IPS-15b (cell line): ENCODE measurements at regions not wholly inside any gene's neighbourhood (a gene's known extent, or its start where the extent isn't known, plus 50 kb on each side); places are given as distances from the start of the nearest gene placed in this dataset.
"Not testable (repeated sequence)": the region's sequence is repeated elsewhere in the genome, so short reads cannot be mapped to it uniquely, and the experiment has no call there.

Experiments
- H3K27me3 ChIP-seq: one replicate; pipeline ENCODE4 v1.6.1; 2013; ENCODE audit warnings: low read length; ENCODE audit not compliant: control insufficient read depth, insufficient read depth
- H3K36me3 ChIP-seq: one replicate; pipeline ENCODE4 v1.6.1; 2013; ENCODE audit warnings: low read length; ENCODE audit not compliant: control insufficient read depth, insufficient read depth
- H3K4me1 ChIP-seq: one replicate; pipeline ENCODE4 v1.6.1; 2013; ENCODE audit warnings: mild to moderate bottlenecking, low read length; ENCODE audit not compliant: control insufficient read depth, insufficient read depth
- H3K4me3 ChIP-seq: one replicate; pipeline ENCODE4 v1.5.1; 2013; ENCODE audit warnings: low read depth, low read length
- H3K9ac ChIP-seq: one replicate; pipeline ENCODE4 v1.6.1; 2013; ENCODE audit warnings: low read depth, mild to moderate bottlenecking, low read length
- H3K9me3 ChIP-seq: one replicate; pipeline ENCODE4 v1.6.1; 2013; ENCODE audit warnings: mild to moderate bottlenecking, low read length; ENCODE audit not compliant: control insufficient read depth, insufficient read depth

DNA sequence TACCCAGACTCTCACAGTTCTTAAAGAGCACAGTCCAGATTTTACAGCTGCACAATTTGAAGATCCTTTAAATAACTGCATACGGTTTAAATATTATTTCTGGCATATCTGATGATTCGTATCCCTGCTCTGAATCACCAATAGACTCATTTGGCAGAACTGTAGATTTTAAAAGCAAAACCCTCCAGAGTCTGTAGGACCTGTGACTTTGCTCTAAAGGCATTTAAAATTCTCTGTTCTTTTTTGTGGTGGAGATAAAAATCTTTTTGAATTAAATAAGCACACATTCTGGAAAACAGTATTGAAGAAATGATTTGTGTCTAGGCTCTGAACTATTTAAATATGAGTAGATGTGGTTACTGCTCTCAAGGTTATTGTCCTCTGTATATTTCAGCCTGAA, 246.2 kb upstream of the PITX2 start:
- no peaks in the 10 kb centered on the region for H3K4me1 ChIP-seq
- H3K4me3 ChIP-seq: no peak overlapping the region

DNA sequence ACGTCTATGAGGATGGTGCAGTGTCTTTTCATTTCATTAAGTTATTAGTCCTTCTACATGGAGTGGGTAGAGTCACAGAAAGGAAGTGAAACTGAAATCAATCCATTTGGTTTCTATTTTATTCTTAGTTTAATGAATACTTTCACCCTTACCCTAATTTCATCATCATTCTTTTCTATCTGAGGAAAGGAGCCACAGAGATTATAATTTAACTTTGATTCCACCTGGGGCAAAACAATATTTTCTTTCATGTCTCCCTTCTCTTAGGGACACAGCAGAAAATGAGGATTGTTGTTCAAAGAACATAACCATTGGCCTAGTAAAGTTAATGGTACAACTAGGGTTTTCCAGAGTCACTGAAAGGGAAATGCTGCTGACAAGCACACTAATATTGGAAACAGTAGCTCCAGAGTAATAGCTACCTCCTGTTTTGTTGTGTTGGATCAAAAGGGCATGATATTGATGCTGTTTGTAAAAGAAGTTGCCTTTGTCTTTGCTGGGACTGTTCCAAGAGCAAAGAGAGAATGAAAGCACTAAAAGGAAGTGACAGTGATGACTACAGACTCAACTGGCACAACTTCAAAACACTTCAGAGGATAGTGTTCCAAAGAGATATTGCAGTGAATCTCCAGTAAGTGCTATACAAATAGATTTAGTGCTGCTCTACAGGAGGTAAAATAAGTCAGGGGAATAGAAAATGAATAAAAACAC, 247.1 kb upstream of the PITX2 start:
- no peak overlapping the region for H3K9ac ChIP-seq
- H3K27me3 ChIP-seq: no peaks in the 10 kb centered on the region
- no peak overlapping the region for H3K4me3 ChIP-seq
- H3K36me3 ChIP-seq: no peaks in the 10 kb centered on the region
- no peaks in the 10 kb centered on the region for H3K9me3 ChIP-seq
- H3K4me1 ChIP-seq: no peaks in the 10 kb centered on the region

More for the DNA sequence above, 246.2 kb upstream of the PITX2 start:
- Histone ChIP-seq H3K9ac (no peak overlapping the region), H3K27me3 (no peaks in the 10 kb centered on the region), H3K36me3 (no peaks in the 10 kb centered on the region), H3K9me3 (no peaks in the 10 kb centered on the region)

DNA sequence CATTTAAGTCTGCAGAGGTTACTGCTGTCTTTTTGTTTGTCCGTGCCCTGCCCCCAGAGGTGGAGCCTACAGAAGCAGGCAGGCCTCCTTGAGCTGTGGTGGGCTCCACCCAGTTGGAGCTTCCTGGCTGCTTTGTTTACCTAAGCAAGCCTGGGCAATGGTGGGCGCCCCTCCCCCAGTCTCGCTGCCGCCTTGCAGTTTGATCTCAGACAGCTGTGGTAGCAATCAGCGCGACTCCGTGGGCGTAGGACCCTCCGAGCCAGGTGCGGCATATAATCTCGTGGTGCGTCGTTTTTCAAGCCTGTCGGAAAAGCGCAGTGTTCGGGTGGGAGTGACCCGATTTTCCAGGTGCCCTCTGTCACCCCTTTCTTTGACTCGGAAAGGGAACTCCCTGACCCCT, 253.3 kb upstream of the PITX2 start:
- H3K9me3 ChIP-seq, H3K9ac ChIP-seq, H3K4me1 ChIP-seq, H3K27me3 ChIP-seq, H3K36me3 ChIP-seq: not testable (repeated sequence)
- peak overlapping the region; percentile 54 for H3K4me3 ChIP-seq

DNA sequence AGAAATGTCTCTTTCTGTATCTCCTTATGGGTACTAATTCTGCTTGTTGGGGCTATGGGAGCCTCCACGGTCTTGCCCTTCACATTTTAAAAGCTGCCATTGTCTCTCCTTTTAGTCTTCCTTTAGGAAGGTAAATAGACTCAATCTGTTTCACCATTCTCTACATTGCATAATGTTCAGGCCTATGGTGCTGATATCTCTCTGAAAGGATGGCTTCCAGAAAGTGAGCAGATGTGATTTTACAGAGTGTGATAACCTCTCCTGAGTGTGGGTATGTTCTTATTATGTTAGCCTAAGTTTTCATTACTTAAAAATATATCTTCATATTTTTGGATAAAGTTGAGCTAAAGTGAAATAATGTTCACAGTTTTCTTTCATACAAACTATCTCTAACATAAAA, 254.0 kb upstream of the PITX2 start:
- no peaks in the 10 kb centered on the region for H3K4me1 ChIP-seq
- no peaks in the 10 kb centered on the region for H3K36me3 ChIP-seq
- H3K9me3 ChIP-seq: no peaks in the 10 kb centered on the region
- H3K4me3 ChIP-seq: peak overlapping the region; percentile 54
- H3K9ac ChIP-seq: no peak overlapping the region
- no peaks in the 10 kb centered on the region for H3K27me3 ChIP-seq

DNA sequence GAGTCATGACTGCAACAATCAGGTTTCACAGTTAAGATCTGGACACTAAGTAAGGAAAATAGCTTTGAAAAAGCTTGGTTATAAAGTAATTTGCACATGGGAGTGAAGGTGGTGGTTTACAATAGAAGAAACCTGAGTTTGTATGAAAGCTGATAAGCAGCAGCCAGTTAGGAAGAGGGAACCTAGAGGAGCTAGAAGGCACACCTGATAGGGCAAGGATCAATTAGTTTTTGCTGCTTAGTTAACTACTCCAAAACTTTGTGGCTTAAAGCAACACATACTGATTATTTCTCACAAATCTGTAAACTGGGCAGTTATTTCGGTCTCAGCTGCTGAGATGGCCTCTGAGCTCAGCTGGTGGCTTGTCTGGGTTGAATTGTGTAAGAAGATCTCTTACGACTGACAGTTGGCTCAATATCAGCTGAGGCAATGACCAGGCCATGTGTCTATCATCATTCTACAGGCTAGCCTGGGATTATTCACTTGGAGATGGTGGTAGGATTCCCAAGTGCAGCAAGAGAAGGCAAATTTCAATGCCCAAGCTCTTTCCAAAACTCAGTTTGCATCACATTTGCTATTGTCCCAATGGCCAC, 255.0 kb upstream of the PITX2 start:
- H3K27me3 ChIP-seq: no peaks in the 10 kb centered on the region
- H3K9ac ChIP-seq: no peak overlapping the region
- H3K4me1 ChIP-seq: no peaks in the 10 kb centered on the region
- no peaks in the 10 kb centered on the region for H3K36me3 ChIP-seq
- no peak overlapping the region for H3K4me3 ChIP-seq
- no peaks in the 10 kb centered on the region for H3K9me3 ChIP-seq

DNA sequence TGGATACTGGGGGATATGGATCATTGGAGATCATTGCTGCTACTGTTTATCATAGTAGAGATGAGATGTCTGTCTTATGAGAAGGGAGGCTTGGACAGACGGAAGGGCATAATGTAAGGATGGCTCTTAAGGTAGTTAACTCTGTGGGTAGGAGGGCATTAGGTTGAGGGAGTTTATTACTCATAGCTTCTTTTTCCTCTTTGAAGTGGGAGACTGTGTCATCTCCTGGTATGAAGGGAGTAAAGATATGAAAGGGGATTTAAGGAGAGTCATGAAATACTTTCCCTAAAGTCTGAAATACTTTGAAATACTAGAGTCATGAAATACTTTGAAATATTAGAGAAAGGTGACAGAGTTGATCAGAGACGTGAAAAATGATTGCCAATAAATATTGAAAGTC, 255.5 kb upstream of the PITX2 start:
- Histone ChIP-seq H3K9me3 (no peaks in the 10 kb centered on the region), H3K9ac (no peak overlapping the region), H3K4me3 (no peak overlapping the region), H3K27me3 (no peaks in the 10 kb centered on the region), H3K36me3 (no peaks in the 10 kb centered on the region), H3K4me1 (no peaks in the 10 kb centered on the region)

DNA sequence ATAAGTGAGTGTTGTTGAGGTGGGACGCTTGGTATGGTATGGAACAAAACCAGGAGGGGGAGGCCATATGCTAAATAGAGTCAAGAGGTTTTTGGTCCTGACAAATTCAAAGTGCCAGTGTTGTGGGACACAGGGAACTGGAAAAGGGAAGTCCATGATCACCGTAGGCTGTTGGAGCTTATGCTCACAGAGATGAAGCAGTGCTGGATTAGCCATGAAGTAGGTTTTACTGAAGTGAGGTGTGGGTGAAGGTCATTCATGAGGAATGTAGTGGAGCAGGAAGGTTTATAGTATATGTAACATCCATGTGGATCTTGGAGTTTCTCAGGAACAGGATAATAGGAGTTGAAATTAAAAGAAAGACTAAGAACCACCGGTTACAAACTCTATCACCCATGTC, 256.1 kb upstream of the PITX2 start:
- Histone ChIP-seq H3K4me1 (no peaks in the 10 kb centered on the region), H3K9ac (no peak overlapping the region), H3K36me3 (no peaks in the 10 kb centered on the region), H3K4me3 (no peak overlapping the region), H3K27me3 (no peaks in the 10 kb centered on the region), H3K9me3 (no peaks in the 10 kb centered on the region)

DNA sequence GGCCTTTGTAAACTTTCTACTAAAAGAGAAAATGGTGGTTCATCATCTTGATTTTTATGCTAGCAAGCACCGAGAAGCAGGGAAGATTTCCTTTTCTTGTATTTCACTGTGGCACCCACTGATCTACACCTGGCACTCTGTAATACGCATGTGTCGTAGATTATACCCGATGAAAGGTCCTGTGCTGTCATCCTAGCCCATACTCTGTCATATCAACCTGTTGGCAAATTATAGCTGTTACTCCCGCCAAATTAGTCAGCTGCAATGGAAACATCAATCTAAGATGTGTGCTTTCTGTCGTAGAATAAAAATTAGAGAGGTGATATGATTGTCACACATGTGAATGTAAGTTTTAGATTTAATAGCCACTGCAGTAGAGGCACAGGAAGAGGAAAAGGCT, 263.4 kb upstream of the PITX2 start:
- no peak overlapping the region for H3K9ac ChIP-seq
- H3K9me3 ChIP-seq: no peaks in the 10 kb centered on the region
- H3K4me1 ChIP-seq: no peaks in the 10 kb centered on the region
- no peaks in the 10 kb centered on the region for H3K27me3 ChIP-seq
- no peak overlapping the region for H3K4me3 ChIP-seq
- no peaks in the 10 kb centered on the region for H3K36me3 ChIP-seq

DNA sequence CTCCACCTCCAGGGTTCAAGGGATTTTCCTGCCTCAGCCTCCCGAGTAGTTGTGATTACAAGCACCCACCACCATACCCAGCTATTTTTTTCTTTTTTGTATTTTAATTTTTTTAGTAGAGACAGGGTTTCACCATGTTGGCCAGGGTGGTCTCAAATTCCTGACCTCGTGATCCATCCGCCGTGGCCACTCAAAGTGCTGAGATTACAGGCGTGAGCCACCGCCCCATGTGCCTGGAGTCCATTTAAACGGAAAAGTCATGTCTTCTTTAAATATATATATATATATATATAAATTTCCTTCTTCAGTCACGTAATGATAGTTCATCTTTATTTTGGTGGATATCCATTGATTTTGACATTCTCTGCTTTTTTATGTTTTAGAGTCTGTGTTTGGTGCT, 264.0 kb upstream of the PITX2 start:
- no peak overlapping the region for H3K4me3 ChIP-seq
- no peaks in the 10 kb centered on the region for H3K27me3 ChIP-seq
- no peaks in the 10 kb centered on the region for H3K4me1 ChIP-seq
- no peaks in the 10 kb centered on the region for H3K9me3 ChIP-seq
- H3K36me3 ChIP-seq: no peaks in the 10 kb centered on the region
- no peak overlapping the region for H3K9ac ChIP-seq

DNA sequence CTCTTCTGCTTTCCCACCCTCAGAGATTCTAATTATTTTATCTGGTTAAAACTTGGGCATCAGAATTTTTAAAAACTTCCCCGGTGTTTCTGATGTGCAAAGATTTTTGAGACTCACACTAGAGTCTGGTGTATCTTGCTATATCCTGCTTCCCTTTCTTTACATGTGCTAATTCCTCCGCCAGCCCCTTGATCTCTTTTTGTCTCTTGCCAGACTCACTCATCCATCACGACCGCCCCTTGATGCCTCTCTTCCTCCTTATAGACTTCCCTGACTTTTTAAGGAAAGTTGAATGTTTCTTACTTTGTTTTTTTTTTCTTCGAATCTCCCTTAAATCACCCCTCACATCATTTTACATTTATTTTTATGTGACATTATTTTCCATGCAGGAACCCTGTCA, 274.9 kb upstream of the PITX2 start:
- peaks cover 4% of the 10 kb centered on the region for H3K4me1 ChIP-seq
- H3K9me3 ChIP-seq: no peaks in the 10 kb centered on the region
- H3K27me3 ChIP-seq: no peaks in the 10 kb centered on the region
- H3K36me3 ChIP-seq: no peaks in the 10 kb centered on the region
- no peak overlapping the region for H3K9ac ChIP-seq
- no peak overlapping the region for H3K4me3 ChIP-seq

DNA sequence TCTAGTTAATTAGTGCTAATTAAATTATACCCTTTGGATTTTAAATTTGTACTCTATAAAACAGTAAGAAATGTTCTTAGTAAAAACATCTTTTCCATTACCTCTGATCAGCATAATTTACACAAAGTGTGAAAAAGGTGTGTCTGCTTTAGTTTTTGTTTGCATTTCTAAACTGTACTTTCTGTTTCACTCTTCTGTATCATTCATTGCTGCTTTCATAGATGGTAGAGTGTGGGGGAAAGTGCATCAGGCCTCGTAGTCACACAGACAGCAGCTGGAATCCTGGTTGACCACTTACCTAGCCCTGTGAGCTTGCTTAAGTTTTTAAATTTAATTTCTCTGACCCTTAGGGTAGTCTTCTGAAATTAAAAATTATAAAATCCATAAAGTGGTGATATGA, 275.4 kb upstream of the PITX2 start:
- H3K27me3 ChIP-seq: no peaks in the 10 kb centered on the region
- H3K4me3 ChIP-seq: no peak overlapping the region
- H3K9me3 ChIP-seq: no peaks in the 10 kb centered on the region
- H3K36me3 ChIP-seq: no peaks in the 10 kb centered on the region
- no peak overlapping the region for H3K9ac ChIP-seq
- H3K4me1 ChIP-seq: peaks cover 4% of the 10 kb centered on the region

DNA sequence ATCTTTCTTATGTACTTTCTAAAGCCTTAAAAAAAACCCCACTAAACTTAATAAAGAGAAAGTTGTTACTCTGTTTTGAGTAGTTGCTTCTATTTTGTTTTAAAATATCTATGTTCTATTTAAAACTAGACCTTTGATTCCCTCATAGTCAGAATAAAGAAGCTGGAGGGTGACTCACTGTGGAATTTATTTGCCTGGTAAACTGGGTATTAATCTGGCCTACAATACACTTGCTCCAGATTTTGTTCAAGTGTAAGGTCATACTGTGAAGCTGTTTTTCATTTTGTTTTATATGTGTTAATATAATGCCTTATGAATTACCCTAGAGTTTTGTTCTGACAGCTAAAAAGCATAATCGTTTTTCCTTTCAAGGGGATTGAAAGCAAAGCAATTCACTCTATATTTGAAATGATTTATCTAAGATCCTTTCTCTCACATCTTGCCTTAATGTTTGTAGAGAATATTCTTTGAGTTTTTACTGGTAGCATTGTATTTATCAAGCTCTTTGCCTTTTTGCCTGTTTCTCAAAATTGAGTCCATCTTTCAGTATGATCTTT, 277.4 kb upstream of the PITX2 start:
- H3K36me3 ChIP-seq: no peaks in the 10 kb centered on the region
- no peak overlapping the region for H3K4me3 ChIP-seq
- H3K9me3 ChIP-seq: no peaks in the 10 kb centered on the region
- H3K9ac ChIP-seq: no peak overlapping the region
- no peaks in the 10 kb centered on the region for H3K27me3 ChIP-seq
- H3K4me1 ChIP-seq: peaks cover 4% of the 10 kb centered on the region
